Psoas muscle (tissue), 7 donors: ENCODE measurements at regions not wholly inside any gene's neighbourhood (a gene's known extent, or its start where the extent isn't known, plus 50 kb on each side); places are given as distances from the start of the nearest gene placed in this dataset.

Source experiments
- ATAC-seq, 4 donors: fragments of 200-7000 bp; cut with Tn5 transposase; one replicate each; pipeline ENCODE4 v1.9.1; 2020; ENCODE audit warnings: moderate library complexity in 3 of 4, mild to moderate bottlenecking in 2 of 4
- DNase-seq, 2 donors: peaks; one replicate each; pipeline ENCODE4 v3.0.0-alpha.2; 2020
- H3K27ac ChIP-seq: fragments of 200-600 bp; one replicate; pipeline ENCODE4 v1.8.0; 2022
- H3K27me3 ChIP-seq, 3 donors: fragments of 200-600 bp in 1 of 3; one replicate each; pipeline versions ENCODE4 v1.6.1 to v1.8.0; 2013 to 2022; ENCODE audit warnings: low read length in 2 of 3, mild to moderate bottlenecking in 2 of 3, moderate library complexity in 1 of 3; ENCODE audit not compliant: insufficient read depth in 3 of 3
- H3K36me3 ChIP-seq, 2 donors: fragments of 200-600 bp in 1 of 2; one replicate each; pipeline versions ENCODE4 v1.6.1 to v1.8.0; 2013 to 2022; ENCODE audit warnings: low read depth in 1 of 2, mild to moderate bottlenecking in 1 of 2, moderate library complexity in 1 of 2; ENCODE audit not compliant: insufficient read depth in 1 of 2
- H3K4me1 ChIP-seq: fragments of 200-600 bp; one replicate; pipeline ENCODE4 v1.8.0; 2022
- H3K4me3 ChIP-seq: fragments of 200-600 bp; one replicate; pipeline ENCODE4 v1.8.0; 2022; ENCODE audit warnings: mild to moderate bottlenecking
- H3K9me3 ChIP-seq: fragments of 200-600 bp; one replicate; pipeline ENCODE4 v1.8.0; 2022
- WGBS, 3 donors: extraction: QIAGEN DNeasy Blood & Tissue Kit; methylation state at CpG; one replicate each; pipeline versions ENCODE4 v1.1.6 to v1.1.7; 2013; 5-methylcytosine and 5-hydroxymethylcytosine counted together
- intact Hi-C, 2 donors: fragments of 100-400 bp; cut with DNase I; formaldehyde crosslinking; loops; one replicate each; pipeline versions ENCODE4 v1.11.0 to v1.14.2; 2022
- TF ChIP-seq, protein P1 (sequence below): fragments of 200-600 bp; IDR thresholded peaks from one replicate; pipeline ENCODE4 v1.8.0; 2022; ENCODE audit warnings: antibody characterized with exemption
- donor health status: healthy with polysubstance abuse.
- donor health status: DM: no; HTN: no; CAD: no; lungs with moderate emphysema.
- donor health status: Bipolar disorder and iron deficiency.
- donor health status: healthy.
- donor health status: DM: yes; HTN: yes; CAD: no.
- donor health status: DM: no; HTN: no; CAD: no.
- donor health status: DM: yes; HTN: yes; CAD: no.

DNA sequence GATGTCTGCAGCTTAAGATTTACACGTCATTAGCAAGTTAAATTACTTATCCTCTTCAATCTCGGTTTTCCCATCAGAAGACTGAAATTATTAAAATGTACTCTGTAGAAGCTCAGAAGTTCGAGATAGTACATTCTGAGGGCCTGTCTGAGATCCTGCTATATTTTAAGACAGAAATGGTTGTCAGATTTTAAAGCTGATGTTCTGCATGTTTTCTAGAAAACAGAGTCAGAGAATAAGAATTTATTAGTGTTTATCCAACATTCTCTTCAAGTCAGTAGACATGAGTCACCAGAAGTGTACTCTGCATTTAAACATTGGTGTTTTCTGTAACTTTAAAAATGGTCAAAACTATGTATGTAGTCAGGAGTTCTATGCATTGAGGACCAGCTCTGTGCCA is 155.2 kb upstream of the MYOCD start:
- TF ChIP-seq, protein P1, sequence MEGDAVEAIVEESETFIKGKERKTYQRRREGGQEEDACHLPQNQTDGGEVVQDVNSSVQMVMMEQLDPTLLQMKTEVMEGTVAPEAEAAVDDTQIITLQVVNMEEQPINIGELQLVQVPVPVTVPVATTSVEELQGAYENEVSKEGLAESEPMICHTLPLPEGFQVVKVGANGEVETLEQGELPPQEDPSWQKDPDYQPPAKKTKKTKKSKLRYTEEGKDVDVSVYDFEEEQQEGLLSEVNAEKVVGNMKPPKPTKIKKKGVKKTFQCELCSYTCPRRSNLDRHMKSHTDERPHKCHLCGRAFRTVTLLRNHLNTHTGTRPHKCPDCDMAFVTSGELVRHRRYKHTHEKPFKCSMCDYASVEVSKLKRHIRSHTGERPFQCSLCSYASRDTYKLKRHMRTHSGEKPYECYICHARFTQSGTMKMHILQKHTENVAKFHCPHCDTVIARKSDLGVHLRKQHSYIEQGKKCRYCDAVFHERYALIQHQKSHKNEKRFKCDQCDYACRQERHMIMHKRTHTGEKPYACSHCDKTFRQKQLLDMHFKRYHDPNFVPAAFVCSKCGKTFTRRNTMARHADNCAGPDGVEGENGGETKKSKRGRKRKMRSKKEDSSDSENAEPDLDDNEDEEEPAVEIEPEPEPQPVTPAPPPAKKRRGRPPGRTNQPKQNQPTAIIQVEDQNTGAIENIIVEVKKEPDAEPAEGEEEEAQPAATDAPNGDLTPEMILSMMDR, result no peak
- no peak for DNase-seq
- Histone ChIP-seq H3K4me3 (no peak overlapping the region), H3K27ac (no peak overlapping the region), H3K27me3 (no peaks in the 10 kb centered on the region), H3K9me3 (no peaks in the 10 kb centered on the region), H3K4me1 (no peaks in the 10 kb centered on the region), H3K36me3 (no peaks in the 10 kb centered on the region)
- intact Hi-C loops, result loop anchor here in 1 of 2 donors (10.0 kb wide), 1 partner anchor 154 kb away; the partner anchor contains the start of gene MYOCD
- 58 to 82% (median 78%) methylated on average over 3 of the region's 3 CpGs for WGBS, 3 donors
- ATAC-seq, result no peak

DNA sequence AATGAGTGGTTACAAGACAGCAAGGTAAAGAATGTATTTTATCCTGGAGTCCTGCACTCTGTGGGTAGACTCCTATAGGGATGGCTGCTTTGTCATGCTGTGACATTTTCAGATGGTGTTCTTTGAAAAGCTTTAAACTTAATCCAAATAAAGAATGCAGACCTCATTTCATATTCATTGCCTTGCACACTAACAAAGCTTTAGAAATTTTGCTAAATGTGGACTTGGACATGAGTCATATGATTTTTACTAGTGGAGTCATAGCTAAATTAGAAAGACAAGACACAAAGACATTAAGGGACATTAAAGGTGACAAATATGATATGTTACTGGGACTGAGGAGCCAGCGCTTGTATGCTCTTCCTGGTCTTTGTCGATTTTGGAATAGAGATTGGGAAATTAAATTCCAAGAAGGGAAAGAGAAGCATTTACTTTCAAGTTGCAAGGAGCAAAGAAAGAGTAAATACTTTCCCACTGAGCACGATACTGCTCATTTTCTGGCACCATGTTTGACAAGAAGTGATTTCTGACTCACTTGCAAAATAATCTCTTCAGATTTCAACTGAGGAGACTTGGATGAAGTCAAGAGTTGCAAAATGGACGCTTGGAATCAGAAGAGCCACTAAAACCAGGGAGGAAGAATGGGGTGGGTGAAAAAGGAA is 152.9 kb upstream of the MYOCD start:
- H3K36me3 ChIP-seq, result no peaks in the 10 kb centered on the region
- H3K9me3 ChIP-seq, result no peaks in the 10 kb centered on the region
- no peaks in the 10 kb centered on the region for H3K27me3 ChIP-seq
- 80 to 84% (median 83%) methylated on average over 4 of the region's 4 CpGs for WGBS, 3 donors
- no peaks in the 10 kb centered on the region for H3K4me1 ChIP-seq
- no peak overlapping the region for H3K27ac ChIP-seq
- intact Hi-C loops, result loop anchor here in 1 of 2 donors (10.0 kb wide), 1 partner anchor 152 kb away; the partner anchor contains the start of gene MYOCD
- DNase-seq, result no peak
- ATAC-seq, result no peak
- TF ChIP-seq, protein P1, result no peak
- H3K4me3 ChIP-seq, result no peak overlapping the region

DNA sequence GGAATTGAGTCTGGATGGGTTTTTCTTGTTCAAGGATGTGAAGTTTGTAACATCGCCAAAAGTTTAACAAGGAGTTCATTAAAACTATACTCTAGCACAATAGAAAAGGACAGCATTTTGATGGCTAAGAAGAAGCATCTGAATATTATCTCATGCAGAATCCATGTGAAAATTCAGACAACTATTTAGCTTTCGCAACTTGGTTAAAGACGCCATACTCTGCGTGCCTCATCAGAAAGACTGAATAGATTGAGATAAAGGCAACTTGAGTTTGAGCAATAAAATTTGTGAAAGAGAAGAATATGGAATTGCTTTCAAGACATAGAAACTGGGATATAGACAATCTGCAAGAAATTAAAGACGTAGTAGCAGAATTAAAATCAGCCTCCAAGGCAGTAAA is 151.1 kb upstream of the MYOCD start:
- Histone ChIP-seq H3K4me3 (no peak overlapping the region), H3K36me3 (no peaks in the 10 kb centered on the region), H3K27me3 (no peaks in the 10 kb centered on the region), H3K27ac (no peak overlapping the region), H3K9me3 (no peaks in the 10 kb centered on the region), H3K4me1 (no peaks in the 10 kb centered on the region)
- DNase-seq (no peak), ATAC-seq (no peak)
- WGBS, 3 donors, result 93 to 94% (median 94%) methylated on average over 5 of the region's 5 CpGs
- TF ChIP-seq, protein P1, result no peak
- intact Hi-C loops, result loop anchor here in 1 of 2 donors (10.0 kb wide), 1 partner anchor 150 kb away; the partner anchor contains the start of gene MYOCD

DNA sequence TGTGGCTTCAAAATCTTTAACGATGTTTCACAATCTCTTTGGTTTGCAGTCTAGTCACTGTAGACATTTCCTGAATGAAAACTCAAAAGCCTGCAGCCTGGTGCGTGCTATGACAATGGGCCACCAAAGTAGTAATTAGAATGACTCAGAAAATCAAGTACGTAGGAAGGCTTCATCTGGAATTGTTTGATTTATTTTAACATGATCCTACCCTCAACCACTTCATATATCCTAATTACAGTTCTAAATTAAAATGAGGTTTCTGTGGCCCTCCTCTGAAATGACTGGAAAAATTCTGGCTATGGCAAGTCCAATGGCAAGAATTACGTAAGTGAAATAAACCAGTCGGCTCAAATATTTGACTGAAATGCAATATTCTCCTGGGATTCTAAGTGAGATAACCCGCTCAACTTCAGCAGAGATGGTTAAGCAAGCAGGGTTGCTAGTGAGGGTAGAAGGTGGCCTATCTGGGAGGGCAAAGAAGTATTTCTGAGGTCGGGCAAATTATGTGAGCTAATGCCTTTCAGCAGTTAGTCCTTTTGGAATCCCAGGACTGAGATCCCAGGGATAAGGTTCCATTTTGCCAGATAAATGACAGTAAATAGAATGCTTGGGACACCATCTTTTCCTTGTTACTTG is 145.6 kb upstream of the MYOCD start:
- WGBS, 3 donors, result 67 to 73% (median 72%) methylated on average over 7 of the region's 7 CpGs
- Histone ChIP-seq H3K27ac (no peak overlapping the region), H3K9me3 (no peaks in the 10 kb centered on the region), H3K4me1 (no peaks in the 10 kb centered on the region), H3K36me3 (no peaks in the 10 kb centered on the region), H3K4me3 (no peak overlapping the region), H3K27me3 (no peaks in the 10 kb centered on the region)
- ATAC-seq (no peak), DNase-seq (no peak)
- intact Hi-C loops, result loop anchor here in 1 of 2 donors (10.0 kb wide), 1 partner anchor 145 kb away; the partner anchor contains the start of gene MYOCD
- TF ChIP-seq, protein P1, result no peak
